Adrenal gland (tissue), 5 donors: ENCODE measurements at regions not wholly inside any gene's neighbourhood (a gene's known extent, or its start where the extent isn't known, plus 50 kb on each side); places are given as distances from the start of the nearest gene placed in this dataset.
"Not testable (repeated sequence)": the region's sequence is repeated elsewhere in the genome, so short reads cannot be mapped to it uniquely, and the experiment has no call there.

Source experiments
- POLR2A ChIP-seq, 2 donors: fragments of 450-650 bp; IDR thresholded peaks; one replicate each; pipeline ENCODE4 v1.6.1; 2017; ENCODE audit warnings: antibody characterized with exemption in 2 of 2, mild to moderate bottlenecking in 2 of 2, moderate library complexity in 1 of 2
- TF ChIP-seq, protein P1 (sequence below), 6 experiments: fragments of 450-650 bp in 4 of 6; fragments of 200-600 bp in 2 of 6; sonication (generic) in 1 of 6; IDR thresholded peaks; 1 replicate in 5 of 6; 2 replicates in 1 of 6; pipeline versions ENCODE4 v1.5.1 to v1.8.0; 2016 to 2021; ENCODE audit warnings: antibody characterized with exemption in 6 of 6, mild to moderate bottlenecking in 2 of 6, moderate library complexity in 1 of 6
- donor health status: DM: no; HTN: no; CAD: no.

DNA sequence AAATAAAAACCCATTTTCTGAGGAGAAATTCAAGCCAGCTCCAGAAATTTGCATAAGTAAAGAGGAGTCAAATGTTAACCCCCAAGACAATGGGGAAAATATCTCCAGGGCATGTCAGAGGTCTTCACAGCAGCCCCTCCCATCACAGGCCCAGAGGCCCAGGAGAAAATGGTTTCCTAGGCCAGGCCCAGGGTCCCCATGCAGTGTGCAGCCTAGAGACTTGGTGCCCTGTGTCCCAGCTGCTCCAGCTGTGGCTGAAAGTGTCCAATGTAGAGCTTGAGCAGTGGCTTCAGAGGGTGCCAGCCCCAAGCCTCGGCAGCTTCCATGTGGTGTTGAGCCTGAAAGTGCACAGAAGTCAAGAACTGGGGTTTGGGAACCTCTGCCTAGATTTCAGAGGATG lies 330.9 kb downstream of the TMX3 start:
- TF ChIP-seq, protein P1, sequence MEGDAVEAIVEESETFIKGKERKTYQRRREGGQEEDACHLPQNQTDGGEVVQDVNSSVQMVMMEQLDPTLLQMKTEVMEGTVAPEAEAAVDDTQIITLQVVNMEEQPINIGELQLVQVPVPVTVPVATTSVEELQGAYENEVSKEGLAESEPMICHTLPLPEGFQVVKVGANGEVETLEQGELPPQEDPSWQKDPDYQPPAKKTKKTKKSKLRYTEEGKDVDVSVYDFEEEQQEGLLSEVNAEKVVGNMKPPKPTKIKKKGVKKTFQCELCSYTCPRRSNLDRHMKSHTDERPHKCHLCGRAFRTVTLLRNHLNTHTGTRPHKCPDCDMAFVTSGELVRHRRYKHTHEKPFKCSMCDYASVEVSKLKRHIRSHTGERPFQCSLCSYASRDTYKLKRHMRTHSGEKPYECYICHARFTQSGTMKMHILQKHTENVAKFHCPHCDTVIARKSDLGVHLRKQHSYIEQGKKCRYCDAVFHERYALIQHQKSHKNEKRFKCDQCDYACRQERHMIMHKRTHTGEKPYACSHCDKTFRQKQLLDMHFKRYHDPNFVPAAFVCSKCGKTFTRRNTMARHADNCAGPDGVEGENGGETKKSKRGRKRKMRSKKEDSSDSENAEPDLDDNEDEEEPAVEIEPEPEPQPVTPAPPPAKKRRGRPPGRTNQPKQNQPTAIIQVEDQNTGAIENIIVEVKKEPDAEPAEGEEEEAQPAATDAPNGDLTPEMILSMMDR (IDR thresholded peaks at IDR 0.05) = not testable (repeated sequence)
- not testable (repeated sequence) for TF ChIP-seq POLR2A (IDR thresholded peaks at IDR 0.05)
